ENCODE measurements at regions not wholly inside any gene's neighbourhood (a gene's known extent, or its start where the extent isn't known, plus 50 kb on each side); places are given as distances from the start of the nearest gene placed in this dataset.
"Not testable (repeated sequence)": the region's sequence is repeated elsewhere in the genome, so short reads cannot be mapped to it uniquely, and the experiment has no call there.

DNA sequence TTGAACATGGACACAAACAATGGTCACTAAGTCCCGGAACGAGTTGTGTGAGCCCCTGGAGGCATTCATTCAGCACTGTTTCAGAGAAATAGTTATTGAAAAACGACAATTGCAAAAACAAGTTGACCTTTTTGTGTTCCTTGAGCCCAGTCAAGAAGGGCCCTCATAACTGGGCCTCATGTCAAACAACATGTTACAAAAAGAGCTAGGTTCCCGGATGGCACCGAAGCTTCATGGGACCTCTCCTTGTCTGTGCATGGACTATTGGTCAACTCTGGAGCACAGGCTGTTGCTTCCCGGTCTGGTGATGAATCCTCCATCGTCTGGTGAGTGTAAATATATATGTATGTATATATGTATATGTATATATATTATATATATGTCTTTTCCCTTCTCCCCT is 176.6 kb downstream of the ALG10 start:
- no peak for DNase-seq

DNA sequence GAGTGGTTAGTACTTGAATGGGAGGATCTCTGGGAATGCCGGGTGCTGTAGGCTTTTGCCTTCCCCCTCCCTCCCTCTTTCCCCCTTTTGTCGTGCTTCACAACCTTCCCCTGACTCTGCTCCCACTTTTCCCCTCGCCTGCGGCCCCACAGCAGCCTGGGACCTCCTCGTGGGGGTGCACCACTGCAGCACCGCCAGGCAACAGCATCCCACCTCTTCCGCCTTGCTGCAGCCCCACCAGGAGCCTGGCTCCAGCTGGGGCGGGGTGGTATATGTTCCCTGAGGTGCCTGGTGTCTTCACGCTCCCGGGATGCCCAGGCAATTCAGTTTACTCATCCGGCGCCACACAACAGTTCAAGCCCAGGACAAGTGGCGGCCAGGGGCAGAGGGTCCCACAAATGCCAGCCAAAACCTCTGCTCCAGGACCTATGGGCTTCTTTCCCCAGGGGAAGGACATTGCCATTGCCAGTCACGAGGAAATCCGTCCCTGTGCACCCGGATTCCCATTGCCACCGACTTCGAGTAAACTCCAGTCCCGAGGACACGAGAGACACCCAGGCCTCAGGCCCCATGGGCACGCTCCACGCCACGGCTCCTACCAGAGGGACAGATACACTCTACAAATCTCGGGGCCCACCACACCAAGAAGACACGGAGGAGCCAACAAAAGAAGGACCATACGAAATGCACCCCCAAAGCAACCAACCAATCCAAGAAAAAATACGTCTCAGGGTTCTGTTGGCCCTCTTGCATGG is 181.7 kb downstream of the ALG10 start:
- no peak for DNase-seq

DNA sequence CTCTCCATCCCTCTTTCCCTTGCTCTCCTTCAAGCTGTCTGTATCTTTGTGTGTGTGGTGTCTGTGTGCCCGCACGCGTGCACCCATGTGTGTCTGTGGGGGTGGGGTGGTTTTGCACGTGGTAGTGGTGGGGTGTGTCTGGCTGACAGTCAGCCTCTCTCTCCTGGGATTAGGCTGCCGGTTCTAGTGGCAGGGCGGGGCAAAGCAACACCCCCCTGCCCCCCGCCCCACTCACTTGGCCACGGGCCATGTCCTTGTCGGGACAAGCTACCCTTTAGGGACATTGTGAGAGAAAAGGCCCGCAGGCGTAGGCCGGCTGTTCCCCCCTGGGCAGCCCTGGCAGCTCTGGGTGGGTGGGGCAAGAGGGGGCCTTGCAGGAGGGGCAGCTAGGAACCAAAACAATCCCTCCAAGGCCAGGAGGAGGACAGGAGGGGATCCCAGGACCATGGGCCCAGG is 182.6 kb downstream of the ALG10 start:
- no peak for DNase-seq

DNA sequence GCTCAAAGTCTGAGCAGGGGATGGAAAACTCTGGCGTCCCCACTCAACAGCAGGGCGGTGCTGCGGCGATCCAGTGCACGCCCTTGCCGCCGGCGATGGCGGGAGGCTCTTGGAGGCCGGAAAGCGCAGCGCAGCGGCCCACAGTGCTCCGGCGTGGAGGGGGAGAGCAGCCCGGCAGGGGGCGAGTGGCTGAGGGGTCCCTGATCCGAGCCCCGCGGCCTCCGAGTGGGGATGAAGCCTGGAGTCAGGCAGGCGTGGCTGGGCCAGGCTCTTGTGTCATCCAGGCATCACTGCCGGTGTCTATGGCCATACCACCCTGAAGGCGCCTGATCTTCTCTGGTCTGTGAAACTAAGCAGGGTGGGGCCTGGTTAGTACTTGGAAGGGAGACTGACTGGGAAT is 183.1 kb downstream of the ALG10 start:
- no peak for DNase-seq

DNA sequence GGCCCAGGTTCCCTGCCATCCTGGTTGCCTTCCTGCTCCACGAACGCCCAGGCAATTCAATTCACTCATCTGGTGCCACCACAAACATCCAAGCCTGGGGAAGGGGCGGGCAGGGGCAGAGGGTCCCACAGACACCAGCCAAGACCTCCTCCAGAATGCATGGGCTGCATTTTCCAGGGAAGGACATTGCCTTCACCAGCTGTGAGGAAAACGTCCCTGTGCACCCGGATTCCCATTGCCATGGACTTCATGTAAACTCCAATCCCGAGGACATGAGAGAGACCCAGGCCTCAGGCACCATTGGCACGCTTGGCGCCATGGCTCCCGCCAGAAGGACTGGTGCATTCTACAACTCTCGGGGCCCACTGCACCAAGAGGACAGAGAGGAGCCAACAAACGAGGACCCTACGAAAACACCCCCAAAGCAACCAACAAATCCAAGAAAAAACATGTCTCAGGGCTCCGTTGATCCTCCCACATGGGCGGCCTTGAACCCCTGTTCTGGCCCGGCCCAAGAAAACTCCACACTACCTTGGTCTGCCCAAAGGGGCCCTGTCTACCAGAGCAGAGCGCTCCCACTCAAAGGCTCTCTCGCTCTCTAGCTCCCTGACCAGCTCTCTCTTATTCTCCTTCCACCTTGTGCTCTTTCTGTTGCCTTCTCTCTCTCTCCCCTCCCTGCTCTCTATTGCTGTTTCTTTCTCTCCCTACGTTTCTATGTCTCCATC is 183.9 kb downstream of the ALG10 start:
- no peak for DNase-seq

DNA sequence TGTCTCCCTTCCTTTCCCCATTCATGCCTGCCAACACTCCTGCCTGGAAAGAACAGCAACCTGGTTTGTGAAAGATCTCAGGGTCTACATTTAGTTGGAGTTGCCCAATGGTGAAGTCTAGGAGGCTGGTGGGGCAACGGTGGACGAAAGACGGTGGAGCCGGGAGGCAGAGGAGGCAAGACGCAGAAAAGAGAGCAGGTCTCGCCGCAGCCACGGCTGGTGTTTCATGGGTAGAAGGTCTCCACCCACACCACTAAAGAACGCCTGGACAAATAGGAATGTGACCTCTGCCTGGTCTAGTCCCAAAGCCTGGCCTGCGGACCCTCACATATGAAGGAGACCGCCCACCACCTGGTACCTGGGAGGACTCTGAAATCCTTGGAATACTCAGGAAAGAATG is 185.6 kb downstream of the ALG10 start:
- DNase-seq: no peak

DNA sequence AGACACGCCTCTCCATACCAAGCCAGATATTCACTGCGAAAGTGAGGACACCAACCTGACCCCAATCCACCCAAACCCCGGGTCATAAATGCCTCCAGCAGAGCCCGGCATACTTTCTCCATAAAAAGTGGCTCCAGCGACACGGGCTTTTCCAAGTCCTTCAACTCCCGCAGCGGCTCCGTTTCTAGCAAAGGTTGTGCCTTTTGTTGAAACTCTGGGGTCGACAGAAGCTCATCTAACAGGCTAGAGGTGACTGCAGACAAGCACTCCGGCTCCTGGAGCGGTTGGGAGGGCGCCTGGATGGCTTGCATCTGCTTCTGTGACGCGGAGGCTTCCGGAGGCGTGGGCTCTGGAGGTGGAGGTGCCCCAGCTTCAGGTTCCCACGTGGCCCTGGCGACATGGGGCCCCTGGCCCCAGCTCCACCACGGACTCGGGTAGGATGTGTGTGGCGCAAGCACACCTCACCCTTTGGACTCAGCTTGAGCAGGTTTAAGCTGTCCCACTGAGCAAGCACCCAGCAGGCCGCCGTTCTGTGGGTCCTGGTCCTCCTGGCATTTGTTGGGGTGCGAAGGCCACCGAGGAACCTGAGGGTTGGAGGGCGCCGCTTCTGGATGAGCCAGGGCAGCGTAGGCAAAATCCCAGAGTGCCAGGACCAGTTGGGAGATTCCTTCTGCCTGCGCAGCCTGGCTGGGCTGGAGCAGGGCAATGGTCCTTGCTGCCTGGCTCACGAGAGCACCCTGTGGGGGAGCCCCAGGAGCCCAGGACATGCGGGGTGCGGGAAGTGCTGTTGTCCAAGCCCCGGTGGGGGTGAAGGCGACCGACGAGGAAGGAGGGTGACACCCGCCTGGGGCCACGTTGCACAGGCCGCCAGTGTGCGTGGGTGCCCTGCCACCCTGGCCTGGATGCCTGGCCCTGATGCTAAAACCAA is 186.3 kb downstream of the ALG10 start:
- no peak for DNase-seq

DNA sequence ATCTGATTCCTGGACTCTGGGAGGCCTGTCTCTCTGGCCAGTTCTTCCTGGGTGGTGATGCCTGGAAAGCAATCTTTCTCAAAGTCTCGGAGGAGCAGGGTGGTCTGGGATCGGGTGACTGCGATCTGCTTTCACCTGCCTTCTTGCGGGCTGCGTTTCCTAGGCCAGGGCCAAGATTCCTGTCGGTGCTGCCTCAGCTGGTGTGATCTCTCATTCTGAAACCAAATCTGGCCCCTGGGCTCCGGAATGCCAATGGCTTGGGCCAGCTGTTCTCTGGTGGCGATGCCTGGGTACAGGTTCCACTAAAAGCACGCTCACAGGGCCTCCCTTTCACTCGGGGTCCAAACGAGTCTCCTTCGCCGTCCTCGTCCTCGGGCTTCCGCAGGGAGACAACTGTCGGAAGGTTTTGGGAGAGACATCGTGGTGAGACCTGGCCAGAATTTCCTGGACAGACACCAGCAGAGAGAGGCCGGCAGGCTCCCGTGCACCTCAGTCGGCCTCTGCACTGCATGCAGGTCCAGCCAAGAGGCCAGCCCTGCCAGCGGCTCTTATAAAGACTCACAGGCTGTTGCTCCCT is 187.1 kb downstream of the ALG10 start:
- DNase-seq: no peak

DNA sequence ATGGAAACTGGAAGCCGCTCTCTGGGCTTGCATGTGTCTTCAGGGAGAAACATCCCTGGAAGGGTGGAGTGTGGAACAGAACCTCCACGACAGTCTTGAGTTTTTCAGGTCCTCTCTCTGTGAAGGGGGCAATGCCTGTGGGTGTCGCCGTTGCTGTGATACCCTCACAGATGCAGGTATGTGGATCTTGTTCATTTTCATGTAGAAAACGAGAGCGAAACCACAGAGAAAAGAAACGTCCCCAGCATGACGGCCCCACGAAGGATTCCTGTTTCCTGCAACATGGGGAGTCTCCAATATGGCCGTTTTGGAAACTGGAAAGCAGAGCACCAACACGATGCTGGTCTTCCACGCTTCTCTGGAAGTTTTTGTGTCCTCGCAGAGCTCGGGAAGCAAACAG is 187.9 kb downstream of the ALG10 start:
- DNase-seq: no peak

DNA sequence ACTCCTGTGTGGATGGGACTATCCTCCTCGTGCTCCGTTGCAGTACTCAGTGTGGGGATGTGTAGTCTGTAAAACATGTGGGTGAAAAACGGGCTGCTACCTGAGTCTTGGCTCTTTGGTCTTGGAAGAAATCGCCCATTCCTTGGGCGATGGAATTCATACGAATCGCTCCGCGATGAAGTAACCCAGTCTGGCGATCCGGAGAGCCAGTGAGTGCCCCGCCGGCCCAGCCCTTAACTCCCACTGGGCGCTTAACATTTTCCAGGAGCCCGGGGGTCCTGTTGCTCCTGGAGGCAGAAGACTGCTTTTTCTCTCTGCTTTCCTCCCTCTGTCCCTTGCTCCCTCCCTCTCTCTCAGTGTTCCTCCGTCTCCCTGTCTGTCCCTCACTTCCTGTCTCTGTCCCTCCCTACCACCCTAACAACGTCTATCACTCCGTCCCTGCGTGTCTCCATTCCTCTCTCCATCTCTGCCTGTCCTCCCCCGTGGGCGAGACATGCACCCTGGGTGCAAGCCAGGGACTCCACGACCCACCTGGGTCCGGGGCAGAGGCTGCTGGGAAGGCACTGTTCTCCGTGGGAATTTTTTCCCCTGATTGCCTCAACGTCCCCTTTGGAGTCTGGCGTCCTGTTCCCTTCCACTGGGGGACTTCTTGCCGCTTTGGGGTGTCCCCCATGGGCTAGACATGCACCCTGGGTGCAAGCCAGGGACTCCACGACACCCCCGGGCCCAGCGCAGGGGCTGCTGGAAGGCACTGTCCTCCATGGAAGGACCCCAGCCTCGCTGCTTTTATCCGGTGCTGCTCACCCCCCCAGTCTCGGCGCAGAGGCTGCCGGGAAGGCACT is 188.6 kb downstream of the ALG10 start:
- DNase-seq: no peak

DNA sequence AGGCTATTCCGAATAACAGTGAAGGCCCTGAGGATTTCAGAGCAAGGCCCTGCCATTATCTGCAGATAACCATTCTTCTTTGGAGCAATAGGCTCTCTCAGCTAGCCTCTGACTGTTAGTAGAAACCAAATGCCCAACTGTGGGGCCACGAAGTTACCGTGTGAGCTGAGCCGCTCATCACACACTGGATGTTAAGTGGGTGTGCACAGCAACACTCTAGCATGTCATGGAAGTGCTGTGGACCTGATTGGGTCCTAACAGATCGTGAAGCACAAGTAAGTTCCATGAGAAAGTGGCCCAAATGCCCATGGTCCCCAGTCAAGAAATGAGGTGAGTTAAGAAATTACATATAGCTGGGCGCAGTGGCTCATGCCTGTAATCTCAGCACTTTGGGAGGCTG is 190.4 kb downstream of the ALG10 start:
- no peak for DNase-seq

DNA sequence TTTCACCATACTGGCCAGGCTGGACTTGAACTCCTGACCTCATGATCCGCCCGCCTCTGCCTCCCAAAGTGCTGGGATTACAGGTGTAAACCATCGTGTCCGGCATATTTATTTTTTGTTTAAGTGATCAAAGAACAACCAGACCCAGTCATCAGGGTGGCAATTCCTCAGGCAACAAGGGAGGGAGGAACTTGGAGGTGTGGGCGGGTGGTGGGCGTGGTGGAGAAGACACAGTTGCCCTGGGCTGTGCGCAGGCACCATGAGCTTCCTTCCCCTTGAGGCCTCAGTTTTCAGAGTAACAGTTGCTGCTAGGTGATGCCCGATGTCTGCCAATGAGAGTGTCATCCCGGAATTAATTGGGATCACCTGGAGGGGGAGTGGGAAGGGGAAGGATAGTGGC is 191.7 kb downstream of the ALG10 start:
- DNase-seq: no peak

DNA sequence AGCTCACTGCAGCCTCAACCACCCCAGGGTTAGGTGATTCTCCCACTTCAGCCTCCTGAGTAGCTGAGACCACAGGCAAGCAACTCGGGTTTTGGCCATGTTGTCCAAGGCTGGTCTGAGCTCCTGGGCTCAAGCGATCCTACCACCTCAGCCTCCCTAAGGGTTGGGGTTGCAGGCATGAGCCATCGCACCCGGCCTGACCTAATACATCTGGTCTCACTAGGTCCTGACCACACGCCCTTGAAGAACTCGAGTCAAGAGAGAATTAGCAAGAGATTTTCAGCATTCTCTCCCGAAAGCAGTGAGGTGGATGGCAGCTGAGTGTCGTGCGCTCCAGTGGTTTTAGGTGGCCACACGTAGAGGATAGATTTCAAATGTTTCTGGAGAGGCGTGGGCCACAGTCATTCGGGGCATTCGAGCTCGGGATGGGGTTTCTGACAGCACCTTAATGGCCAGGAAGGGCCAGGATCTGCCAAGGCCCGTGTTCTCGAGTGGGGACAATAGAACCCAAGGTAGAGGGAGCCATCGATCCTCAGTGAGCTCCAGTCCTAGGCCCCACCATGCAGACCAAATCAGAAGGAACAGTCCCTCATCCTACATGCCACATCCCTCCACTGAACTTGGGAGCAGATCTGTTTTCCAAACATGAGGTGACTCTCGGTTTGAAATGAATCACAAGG is 193.1 kb downstream of the ALG10 start:
- DNase-seq: no peak

DNA sequence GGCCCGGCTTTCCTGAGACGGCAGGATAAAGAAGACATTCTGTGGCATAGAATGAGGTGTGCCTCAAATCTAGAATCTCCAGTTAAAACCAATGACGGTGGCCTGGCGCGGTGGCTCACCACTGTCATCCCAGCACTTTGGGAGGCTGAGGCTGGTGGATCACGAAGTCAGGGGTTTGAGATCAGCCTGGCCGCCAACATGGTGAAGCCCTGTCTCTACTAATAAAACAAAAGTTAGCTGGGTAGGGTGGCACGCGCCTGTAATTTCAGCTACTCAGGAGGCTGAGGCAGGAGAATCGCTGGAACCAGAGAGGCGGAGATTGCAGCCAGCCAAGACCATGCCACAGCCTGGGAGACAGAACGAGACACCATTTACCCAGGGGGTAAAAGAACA is 193.6 kb downstream of the ALG10 start:
- DNase-seq: no peak

DNA sequence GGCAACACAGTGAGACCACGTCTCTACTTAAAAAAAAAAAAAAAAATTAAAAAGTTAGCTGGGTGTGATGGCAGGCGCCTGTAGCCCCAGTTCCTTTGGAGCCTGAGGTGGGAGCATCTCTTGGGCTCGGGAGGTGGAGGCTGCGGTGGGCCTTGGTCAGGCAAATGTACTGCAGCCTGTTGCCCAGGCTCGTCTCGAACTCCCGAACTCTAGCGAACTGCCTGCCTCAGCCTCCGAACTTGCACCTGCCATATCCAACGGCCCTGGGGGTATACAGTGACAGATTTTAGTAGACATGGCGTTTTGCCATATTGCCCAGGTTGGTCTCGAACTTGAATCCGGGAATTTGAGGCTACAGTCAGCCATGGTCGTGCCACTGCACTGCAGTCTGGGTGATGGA is 195.4 kb downstream of the ALG10 start:
- DNase-seq: no peak

DNA sequence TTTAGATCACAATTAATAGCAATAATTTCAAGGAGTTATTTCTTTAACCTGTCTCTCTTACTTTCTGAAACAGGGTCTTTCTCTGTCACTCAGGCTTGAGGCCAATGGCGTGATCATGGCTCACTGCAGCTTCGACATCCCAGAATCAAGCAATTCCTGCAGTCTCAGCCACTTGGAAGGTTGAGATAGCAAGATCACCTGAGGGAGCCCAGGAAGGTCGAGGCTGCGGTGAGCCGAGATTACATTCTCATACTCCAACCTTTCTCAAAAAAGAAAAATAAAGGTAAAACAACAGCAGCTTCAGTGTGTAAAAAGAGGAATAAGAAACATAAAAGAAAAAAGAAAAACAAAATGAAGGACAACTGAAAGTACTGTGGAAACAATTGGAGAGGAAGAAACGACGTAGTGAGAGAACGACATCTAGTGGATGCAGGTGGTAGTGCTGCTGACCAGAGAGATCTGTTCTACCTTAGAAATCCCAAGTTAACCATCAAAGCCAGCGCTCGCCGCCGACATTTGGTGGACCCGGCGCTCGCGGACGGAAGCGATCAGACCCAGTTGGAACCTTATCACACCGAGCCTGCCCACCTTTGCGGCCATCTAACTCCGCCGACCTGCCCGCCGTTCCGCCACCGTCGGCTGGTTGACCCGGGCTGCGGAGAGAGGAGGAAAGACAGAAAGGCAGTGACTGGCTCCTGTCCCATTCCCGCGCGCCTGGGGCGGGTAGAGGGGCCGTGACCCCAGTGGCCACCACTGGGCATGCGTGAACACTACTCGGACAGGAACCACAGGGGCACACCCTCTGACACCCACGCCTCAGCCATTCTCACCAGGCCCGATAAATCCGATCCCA is 196.1 kb downstream of the ALG10 start:
- peak; percentile 82 for DNase-seq

DNA sequence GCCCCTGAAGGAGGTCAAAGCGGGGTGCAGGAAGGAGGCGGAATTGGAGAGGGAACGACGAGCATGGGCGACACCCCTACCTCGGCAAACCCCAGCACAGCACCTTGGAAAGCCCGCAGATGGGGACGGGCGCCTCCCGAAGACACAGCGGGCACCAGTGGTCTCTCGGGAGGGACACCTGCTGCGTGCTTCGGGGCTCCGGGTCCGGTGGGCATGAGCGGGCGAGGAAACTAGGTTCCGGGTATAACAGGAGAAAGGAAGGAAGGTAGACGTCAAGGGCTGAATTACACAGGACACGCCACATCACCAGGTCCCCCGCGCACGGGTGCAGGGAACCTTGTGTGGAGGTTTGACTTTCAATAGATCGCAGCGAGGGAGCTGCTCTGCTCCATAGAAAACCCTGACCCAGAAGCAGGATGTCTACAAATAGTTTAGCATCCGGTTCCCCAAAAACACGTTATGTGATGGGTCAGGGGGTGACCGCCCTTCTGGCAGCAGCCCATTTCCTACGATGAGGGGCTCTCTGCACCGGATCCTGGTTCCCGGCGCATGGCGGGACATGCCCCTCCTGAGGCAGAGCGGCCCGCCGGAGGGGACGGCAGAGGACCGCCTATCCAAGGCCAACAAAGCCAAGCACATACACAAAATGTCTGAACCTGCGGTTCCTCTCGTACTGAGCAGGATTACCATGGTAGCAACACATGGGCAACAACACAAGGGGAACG is 196.9 kb downstream of the ALG10 start:
- no peak for DNase-seq

DNA sequence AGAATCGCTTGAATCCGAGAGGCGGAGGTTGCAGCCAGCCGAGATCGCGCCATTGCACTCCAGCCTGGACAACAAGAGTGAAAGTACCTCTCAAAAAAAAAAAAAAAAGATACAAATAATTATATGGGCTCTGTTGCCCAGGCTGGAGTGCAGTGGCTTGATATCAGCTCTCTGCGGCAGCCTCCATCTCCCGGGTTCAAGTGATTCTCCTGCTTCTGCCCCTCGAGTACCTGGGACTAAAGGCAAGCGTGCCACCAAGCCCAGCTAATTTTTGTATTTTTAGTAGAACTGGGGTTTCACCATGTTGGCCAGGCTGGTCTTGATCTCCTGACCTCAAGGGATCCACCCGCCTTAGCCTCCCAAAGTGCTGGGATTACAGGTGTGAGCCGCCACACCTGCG is 197.8 kb downstream of the ALG10 start:
- DNase-seq: not testable (repeated sequence)

DNA sequence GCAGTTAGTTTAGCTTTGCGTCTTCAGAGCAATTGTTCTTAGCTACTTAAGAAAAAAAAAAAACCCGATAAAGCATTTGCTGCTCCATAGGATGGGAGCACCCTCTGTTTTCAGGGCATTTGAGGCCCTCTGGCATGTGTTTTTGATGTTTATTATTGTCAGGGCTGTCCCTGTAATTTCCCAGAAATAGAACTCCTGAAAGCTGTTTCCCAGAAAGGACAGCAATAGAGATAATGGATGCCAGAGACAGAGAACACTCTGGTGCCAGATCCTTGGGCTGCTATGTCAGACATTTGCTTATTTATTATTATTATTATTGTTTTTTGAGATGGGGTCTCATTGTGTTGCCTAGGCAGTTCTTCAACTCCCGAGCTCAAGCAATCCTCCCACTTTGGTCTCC is 201.3 kb downstream of the ALG10 start:
- DNase-seq: no peak

DNA sequence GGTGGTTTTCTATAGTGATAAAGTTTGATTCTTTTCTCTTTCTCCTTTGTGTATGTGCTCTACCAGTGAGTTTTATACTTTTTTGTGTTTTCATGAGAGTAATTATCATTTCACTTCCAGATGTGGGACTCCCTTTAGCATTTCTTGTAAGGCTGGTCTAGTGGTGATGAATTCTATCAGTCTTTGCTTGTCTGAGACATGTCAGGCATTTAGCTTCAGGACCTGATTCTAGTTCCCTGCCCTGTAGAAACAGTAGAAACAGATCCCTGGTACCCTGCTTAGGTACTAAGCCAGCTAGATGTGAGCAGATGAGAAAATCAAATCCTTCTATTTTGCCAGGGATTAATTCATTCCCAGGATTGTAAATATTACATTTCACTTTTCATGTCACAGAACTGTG is 203.7 kb downstream of the ALG10 start:
- not testable (repeated sequence) for DNase-seq

All from activated effector memory CD4-positive, alpha-beta T cell treated with anti-CD3 and anti-CD28 coated beads, Interleukin-2, amount 50 U/mL, for 16 hours (primary cell).